Endodermal cell (in vitro differentiated cells): ENCODE measurements at regions not wholly inside any gene's neighbourhood (a gene's known extent, or its start where the extent isn't known, plus 50 kb on each side); places are given as distances from the start of the nearest gene placed in this dataset.

ENCODE experiments used
- DNase-seq: peaks from one replicate; pipeline ENCODE4 v3.0.0-alpha.2; 2017
- H3K27ac ChIP-seq: 2 replicates; pipeline ENCODE4 v1.5.1; 2013; ENCODE audit warnings: mild to moderate bottlenecking, low read depth, low read length, moderate library complexity
- H3K27me3 ChIP-seq: 2 replicates; pipeline ENCODE4 v1.6.1; 2013; ENCODE audit warnings: mild to moderate bottlenecking, low read length, moderate library complexity; ENCODE audit not compliant: insufficient read depth, control insufficient read depth, poor library complexity, severe bottlenecking
- H3K36me3 ChIP-seq: 2 replicates; pipeline ENCODE4 v1.7.0; 2013; ENCODE audit warnings: mild to moderate bottlenecking, low read length, moderate library complexity; ENCODE audit not compliant: control insufficient read depth, insufficient read depth
- H3K4me1 ChIP-seq: one replicate; pipeline ENCODE4 v1.7.0; 2013; ENCODE audit warnings: low read length; ENCODE audit not compliant: control insufficient read depth, insufficient read depth
- H3K4me3 ChIP-seq: 2 replicates; pipeline ENCODE4 v1.5.1; 2013; ENCODE audit warnings: mild to moderate bottlenecking, low read length, moderate library complexity
- H3K9ac ChIP-seq: 2 replicates; pipeline ENCODE4 v1.6.1; 2013; ENCODE audit warnings: mild to moderate bottlenecking, low read length, moderate library complexity; ENCODE audit not compliant: poor library complexity, severe bottlenecking; ENCODE audit errors: extremely low read depth
- H3K9me3 ChIP-seq: 2 replicates; pipeline ENCODE4 v1.6.1; 2013; ENCODE audit warnings: mild to moderate bottlenecking, low read length, moderate library complexity; ENCODE audit not compliant: control insufficient read depth
- H3K27ac Mint-ChIP-seq: 2 replicates; pipeline ENCODE4 v1.8.0; 2020; ENCODE audit warnings: mixed read lengths
- H3K27me3 Mint-ChIP-seq: 2 replicates; pipeline ENCODE4 v1.8.0; 2021; ENCODE audit warnings: mild to moderate bottlenecking, mixed read lengths; ENCODE audit not compliant: insufficient read depth
- H3K36me3 Mint-ChIP-seq: 2 replicates; pipeline ENCODE4 v1.8.0; 2020; ENCODE audit warnings: low read depth, mixed read lengths
- H3K4me1 Mint-ChIP-seq: 2 replicates; pipeline ENCODE4 v1.8.0; 2020; ENCODE audit warnings: mixed read lengths
- H3K4me3 Mint-ChIP-seq: 2 replicates; pipeline ENCODE4 v1.8.0; 2020; ENCODE audit warnings: mild to moderate bottlenecking, moderate library complexity, mixed read lengths
- H3K9me3 Mint-ChIP-seq: 2 replicates; pipeline ENCODE4 v1.8.0; 2020; ENCODE audit warnings: mild to moderate bottlenecking, mixed read lengths
- CTCF ChIP-seq: fragments of 200-600 bp; sonication (generic); conservative IDR thresholded peaks from 2 replicates; pipeline ENCODE4 v1.5.0; 2021; ENCODE audit warnings: antibody characterized with exemption, mild to moderate bottlenecking
- WGBS, 2 experiments: methylation state at CpG; one replicate each; pipeline versions ENCODE4 v1.1.5 to v1.1.7; 2013; ENCODE audit warnings: missing lambda C conversion rate in 2 of 2, mixed read lengths in 1 of 2; ENCODE audit not compliant: insufficient coverage in 1 of 2, insufficient read length in 1 of 2; 5-methylcytosine and 5-hydroxymethylcytosine counted together

- Mint-ChIP-seq H3K9me3 (no peaks in the 10 kb centered on the region), H3K27me3 (peaks cover 21% of the 10 kb centered on the region), H3K4me1 (peaks cover 6% of the 10 kb centered on the region), H3K4me3 (no peak overlapping the region), H3K36me3 (no peaks in the 10 kb centered on the region), H3K27ac (no peak overlapping the region)
- H3K27ac ChIP-seq, result no peak overlapping the region
- H3K36me3 ChIP-seq, result no peaks in the 10 kb centered on the region
- no peaks in the 10 kb centered on the region for H3K27me3 ChIP-seq
- no peak overlapping the region for H3K4me3 ChIP-seq
- WGBS, 2 experiments, result 80 to 88% methylated on average over 2 to 5 of the region's 5 CpGs
- H3K9ac ChIP-seq, result no peak overlapping the region
- no peak for DNase-seq
- no peaks in the 10 kb centered on the region for H3K4me1 ChIP-seq
- H3K9me3 ChIP-seq, result no peaks in the 10 kb centered on the region
- no peak for TF ChIP-seq CTCF
These were observed 309.2 kb upstream of the ZMIZ1 start for GRCh38 chr10:78759456-78760120.

- Histone ChIP-seq H3K36me3 (no peaks in the 10 kb centered on the region), H3K27ac (no peak overlapping the region), H3K27me3 (no peaks in the 10 kb centered on the region), H3K4me3 (no peak overlapping the region), H3K4me1 (no peaks in the 10 kb centered on the region), H3K9me3 (no peaks in the 10 kb centered on the region), H3K9ac (no peak overlapping the region)
- Mint-ChIP-seq H3K9me3 (no peaks in the 10 kb centered on the region), H3K36me3 (no peaks in the 10 kb centered on the region), H3K27ac (no peak overlapping the region), H3K4me3 (no peak overlapping the region), H3K27me3 (peaks cover 24% of the 10 kb centered on the region), H3K4me1 (peaks cover 3% of the 10 kb centered on the region)
- DNase-seq, result no peak
- TF ChIP-seq CTCF, result no peak
- 89 to 93% methylated on average over 4 to 8 of the region's 8 CpGs for WGBS, 2 experiments
These were observed 308.1 kb upstream of the ZMIZ1 start for GRCh38 chr10:78760463-78761310.

GRCh38 chr10:78761311-78761781 lies 307.4 kb upstream of the ZMIZ1 start:
- no peaks in the 10 kb centered on the region for H3K4me1 ChIP-seq
- H3K27ac ChIP-seq, result no peak overlapping the region
- Mint-ChIP-seq H3K4me1 (no peaks in the 10 kb centered on the region), H3K4me3 (no peak overlapping the region), H3K9me3 (no peaks in the 10 kb centered on the region), H3K36me3 (no peaks in the 10 kb centered on the region), H3K27ac (no peak overlapping the region), H3K27me3 (peaks cover 21% of the 10 kb centered on the region)
- H3K9me3 ChIP-seq, result no peaks in the 10 kb centered on the region
- no peak for DNase-seq
- 89 to 92% methylated on average over 7 to 12 of the region's 12 CpGs for WGBS, 2 experiments
- no peaks in the 10 kb centered on the region for H3K27me3 ChIP-seq
- no peak for TF ChIP-seq CTCF
- H3K36me3 ChIP-seq, result no peaks in the 10 kb centered on the region
- no peak overlapping the region for H3K4me3 ChIP-seq
- no peak overlapping the region for H3K9ac ChIP-seq
